ENCODE measurements at regions not wholly inside any gene's neighbourhood (a gene's known extent, or its start where the extent isn't known, plus 50 kb on each side); places are given as distances from the start of the nearest gene placed in this dataset.
A peak's percentile ranks its signal among the peaks of the same experiment; 100 is the strongest.

DNA sequence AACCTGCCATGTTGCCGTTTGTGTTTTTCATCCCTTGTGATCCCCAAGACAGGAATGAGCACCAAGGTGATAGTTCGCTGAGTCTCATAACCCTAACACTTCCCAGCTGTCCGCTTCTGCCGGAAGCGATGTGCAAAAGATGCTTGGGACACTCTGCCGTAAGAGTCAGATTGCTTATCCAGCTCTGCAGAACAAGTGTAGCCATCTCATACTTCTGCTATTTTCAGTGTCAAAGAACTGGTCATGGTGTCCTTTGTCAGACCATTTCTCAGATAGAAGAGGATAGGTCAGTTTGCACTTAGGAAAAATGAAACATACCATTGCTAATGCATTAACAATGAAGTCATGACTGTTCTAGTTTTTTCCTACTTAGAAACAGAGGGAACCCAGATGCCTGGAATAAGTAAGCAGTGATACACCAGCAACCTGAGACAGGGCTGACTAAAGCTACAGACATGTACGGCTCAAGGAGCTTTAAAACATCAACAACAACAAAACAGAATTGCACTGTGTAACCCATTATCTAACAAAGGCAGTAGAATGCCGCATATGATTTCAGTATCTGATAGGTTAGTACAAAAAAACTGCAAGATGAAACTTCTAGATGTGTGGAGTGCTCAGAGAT is 134.0 kb upstream of the IL12A start:
- DNase-seq (ENCODE audit: low read depth, low spot score): no peak
- in situ Hi-C loops (cut with HindIII; ENCODE audit: low pct_unique_long_range_greater_than_20kb, low sequenced_read_pairs): no loop called here

GRCh38 chr3:159855599-159856346 is 132.9 kb upstream of the IL12A start:
- in situ Hi-C loops (cut with HindIII; ENCODE audit: low pct_unique_long_range_greater_than_20kb, low sequenced_read_pairs): no loop called here

DNA sequence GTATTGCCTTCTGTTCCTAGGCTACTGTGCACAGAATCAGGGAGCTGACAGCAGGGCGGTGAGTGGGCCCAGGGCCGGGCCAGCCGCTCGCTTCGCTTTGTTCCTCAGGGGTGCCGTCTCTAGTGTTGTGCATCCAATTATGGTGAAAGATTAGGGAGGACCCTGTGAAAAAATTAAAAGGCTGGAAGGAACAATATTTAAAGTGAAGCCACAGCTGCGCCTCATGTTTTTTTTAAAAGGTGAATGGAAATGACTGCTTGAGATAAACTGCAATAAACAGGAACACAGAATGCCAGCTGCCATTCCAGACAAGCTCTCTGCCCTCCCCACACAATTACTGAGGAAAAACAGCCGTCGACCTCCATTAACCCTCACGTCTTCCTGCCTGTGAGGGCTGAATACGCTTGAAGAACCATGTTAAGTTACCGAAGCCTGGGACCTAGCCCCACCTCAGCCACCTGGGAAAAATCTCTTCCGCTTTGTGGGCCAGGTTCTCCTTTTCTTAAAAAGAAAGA is 132.0 kb upstream of the IL12A start:
- in situ Hi-C loops (cut with HindIII; ENCODE audit: low pct_unique_long_range_greater_than_20kb, low sequenced_read_pairs): no loop called here
- DNase-seq (ENCODE audit: low read depth, low spot score): no peak

More at GRCh38 chr3:159855599-159856346, 132.9 kb upstream of the IL12A start:
- no peak for DNase-seq (ENCODE audit: low read depth, low spot score)

- DNase-seq (ENCODE audit: low read depth, low spot score): no peak
- in situ Hi-C loops (cut with HindIII; ENCODE audit: low pct_unique_long_range_greater_than_20kb, low sequenced_read_pairs): no loop called here
These were observed 130.8 kb upstream of the IL12A start for GRCh38 chr3:159857840-159858239.

GRCh38 chr3:159858650-159859049 is 130.0 kb upstream of the IL12A start:
- in situ Hi-C loops (cut with HindIII; ENCODE audit: low pct_unique_long_range_greater_than_20kb, low sequenced_read_pairs): no loop called here
- DNase-seq (ENCODE audit: low read depth, low spot score): no peak

- no peak for DNase-seq (ENCODE audit: low read depth, low spot score)
- in situ Hi-C loops (cut with HindIII; ENCODE audit: low pct_unique_long_range_greater_than_20kb, low sequenced_read_pairs): no loop called here
These were observed 129.2 kb upstream of the IL12A start for GRCh38 chr3:159859424-159859823.

GRCh38 chr3:159859836-159860235 is 128.8 kb upstream of the IL12A start:
- no peak for DNase-seq (ENCODE audit: low read depth, low spot score)
- in situ Hi-C loops (cut with HindIII; ENCODE audit: low pct_unique_long_range_greater_than_20kb, low sequenced_read_pairs): no loop called here

- in situ Hi-C loops (cut with HindIII; ENCODE audit: low pct_unique_long_range_greater_than_20kb, low sequenced_read_pairs): no loop called here
- no peak for DNase-seq (ENCODE audit: low read depth, low spot score)
These were observed 128.1 kb upstream of the IL12A start for GRCh38 chr3:159860269-159861116.

GRCh38 chr3:159861369-159861987 is 127.2 kb upstream of the IL12A start:
- DNase-seq (ENCODE audit: low read depth, low spot score): no peak
- in situ Hi-C loops (cut with HindIII; ENCODE audit: low pct_unique_long_range_greater_than_20kb, low sequenced_read_pairs): no loop called here

- in situ Hi-C loops (cut with HindIII; ENCODE audit: low pct_unique_long_range_greater_than_20kb, low sequenced_read_pairs): no loop called here
- no peak for DNase-seq (ENCODE audit: low read depth, low spot score)
These were observed 123.5 kb upstream of the IL12A start for GRCh38 chr3:159865041-159865579.

DNA sequence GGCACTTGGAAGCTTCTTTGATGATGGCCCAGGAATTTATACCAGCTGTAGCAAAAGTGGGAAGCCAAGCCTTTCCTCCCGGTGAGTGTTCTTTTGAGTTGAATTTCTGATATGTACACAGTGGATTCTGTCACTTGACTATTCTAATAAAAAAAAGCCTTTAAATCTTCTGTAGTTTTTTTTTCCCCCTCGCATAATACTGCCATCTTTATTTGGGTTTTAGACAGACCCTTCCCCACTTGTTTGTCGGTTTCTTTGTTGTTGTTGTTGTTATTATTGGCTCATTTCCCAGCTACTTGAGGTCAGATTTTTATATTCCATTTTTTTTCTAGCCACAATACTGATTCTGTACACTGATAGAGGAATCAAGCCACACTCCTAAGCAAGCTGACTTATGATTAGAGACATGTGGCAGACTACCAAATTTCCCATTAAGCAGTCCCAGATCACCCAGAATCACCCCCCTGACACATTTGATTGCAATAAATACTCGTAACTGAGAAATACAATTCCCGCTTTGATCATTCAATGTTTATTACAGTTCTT is 122.4 kb upstream of the IL12A start:
- no peak for DNase-seq (ENCODE audit: low read depth, low spot score)

GRCh38 chr3:159867372-159867771 is 121.3 kb upstream of the IL12A start:
- in situ Hi-C loops (cut with HindIII; ENCODE audit: low pct_unique_long_range_greater_than_20kb, low sequenced_read_pairs): no loop called here

More for the DNA sequence above, 122.4 kb upstream of the IL12A start:
- in situ Hi-C loops (cut with HindIII; ENCODE audit: low pct_unique_long_range_greater_than_20kb, low sequenced_read_pairs): no loop called here

GRCh38 chr3:159870723-159871122 is 117.9 kb upstream of the IL12A start:
- in situ Hi-C loops (cut with HindIII; ENCODE audit: low pct_unique_long_range_greater_than_20kb, low sequenced_read_pairs): no loop called here
- no peak for DNase-seq (ENCODE audit: low read depth, low spot score)

More at GRCh38 chr3:159867372-159867771, 121.3 kb upstream of the IL12A start:
- DNase-seq (ENCODE audit: low read depth, low spot score): no peak

DNA sequence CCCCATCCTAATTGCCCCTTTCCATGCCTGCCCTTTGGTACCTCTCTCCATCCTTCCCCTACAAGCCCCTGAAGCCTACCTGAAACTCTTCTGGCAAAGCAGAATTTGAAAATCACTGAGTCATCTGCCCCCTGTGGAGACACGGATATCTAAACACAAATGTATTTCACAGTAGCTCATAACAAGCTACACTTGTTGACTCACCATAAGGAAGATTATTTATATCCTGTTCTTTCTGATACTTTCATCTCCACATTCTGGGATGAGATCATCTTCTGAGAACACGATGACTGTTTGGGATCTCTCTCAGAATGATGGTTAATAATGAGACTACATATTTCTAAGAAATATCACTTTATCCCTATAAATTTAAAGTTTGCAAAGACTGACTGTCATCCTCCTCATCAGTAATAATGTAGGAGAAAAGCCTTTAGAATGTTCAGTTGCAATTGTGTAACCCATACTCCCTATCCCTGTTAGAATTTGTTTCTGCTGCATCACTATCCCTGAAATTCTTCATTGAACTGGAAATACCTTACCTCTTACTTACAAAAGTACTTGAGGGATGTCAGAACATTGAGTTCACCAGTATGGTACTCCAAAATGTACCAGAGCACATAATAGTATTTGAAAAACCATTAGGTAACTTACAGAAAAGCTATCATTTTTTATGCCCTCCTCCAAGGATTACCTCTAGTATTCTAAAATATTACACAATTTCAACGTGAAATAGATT is 116.1 kb upstream of the IL12A start:
- peak; percentile 43 for DNase-seq (ENCODE audit: low read depth, low spot score)
- in situ Hi-C loops (cut with HindIII; ENCODE audit: low pct_unique_long_range_greater_than_20kb, low sequenced_read_pairs): no loop called here

GRCh38 chr3:159875116-159875515 is 113.5 kb upstream of the IL12A start:
- in situ Hi-C loops (cut with HindIII; ENCODE audit: low pct_unique_long_range_greater_than_20kb, low sequenced_read_pairs): no loop called here
- no peak for DNase-seq (ENCODE audit: low read depth, low spot score)

GRCh38 chr3:159877924-159878323 is 110.7 kb upstream of the IL12A start:
- in situ Hi-C loops (cut with HindIII; ENCODE audit: low pct_unique_long_range_greater_than_20kb, low sequenced_read_pairs): no loop called here
- DNase-seq (ENCODE audit: low read depth, low spot score): no peak

DNA sequence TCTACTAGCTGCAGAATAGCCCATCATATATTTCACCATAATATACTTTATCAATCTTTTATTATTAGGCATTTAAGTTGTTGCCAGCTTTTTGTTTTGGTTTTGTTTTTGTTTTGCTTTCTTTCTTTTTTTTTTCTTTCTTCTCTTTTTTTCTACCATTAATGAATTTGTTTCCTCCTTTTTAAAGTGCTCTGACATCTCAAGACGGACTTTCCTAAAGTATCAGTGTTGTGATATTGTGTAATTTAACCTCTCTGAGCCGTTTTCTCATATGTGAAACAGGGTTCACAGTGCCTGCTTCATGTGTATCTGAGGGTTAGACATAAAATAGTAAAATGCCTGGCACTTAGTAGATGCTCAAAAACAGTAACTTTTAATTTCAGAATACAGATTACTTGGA is 109.5 kb upstream of the IL12A start:
- in situ Hi-C loops (cut with HindIII; ENCODE audit: low pct_unique_long_range_greater_than_20kb, low sequenced_read_pairs): no loop called here

More for the DNA sequence above, 109.5 kb upstream of the IL12A start:
- DNase-seq (ENCODE audit: low read depth, low spot score): no peak

Data from SK-MEL-5 (cell line).